GM18858 (cell line): ENCODE measurements at regions not wholly inside any gene's neighbourhood (a gene's known extent, or its start where the extent isn't known, plus 50 kb on each side); places are given as distances from the start of the nearest gene placed in this dataset.
"Not testable (repeated sequence)": the region's sequence is repeated elsewhere in the genome, so short reads cannot be mapped to it uniquely, and the experiment has no call there.

Experiments
- ATAC-seq: cut with Tn5 transposase; IDR thresholded peaks from one replicate; pipeline ENCODE4 v1.9.1; 2021; ENCODE audit not compliant: unreplicated experiment

DNA sequence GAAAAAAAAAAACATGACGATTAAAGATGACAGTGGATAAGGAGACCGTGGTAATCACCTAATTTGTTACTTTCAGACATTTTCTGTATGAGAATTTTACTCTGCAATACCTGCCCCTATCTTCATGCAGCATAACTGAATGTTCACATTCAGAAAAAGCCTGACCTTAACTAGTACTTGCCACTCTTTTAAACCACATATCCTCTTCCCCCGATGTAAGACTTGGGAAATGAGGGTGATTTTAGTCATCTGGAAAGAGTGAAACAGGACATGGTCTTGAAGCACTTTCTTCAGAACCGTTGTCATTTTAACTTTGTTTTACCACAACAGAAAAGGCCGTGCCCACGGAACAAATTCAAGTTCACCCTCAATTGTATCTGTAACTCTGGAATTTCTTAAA, 318.5 kb downstream of the BCL2L11 start:
- not testable (repeated sequence) for ATAC-seq

DNA sequence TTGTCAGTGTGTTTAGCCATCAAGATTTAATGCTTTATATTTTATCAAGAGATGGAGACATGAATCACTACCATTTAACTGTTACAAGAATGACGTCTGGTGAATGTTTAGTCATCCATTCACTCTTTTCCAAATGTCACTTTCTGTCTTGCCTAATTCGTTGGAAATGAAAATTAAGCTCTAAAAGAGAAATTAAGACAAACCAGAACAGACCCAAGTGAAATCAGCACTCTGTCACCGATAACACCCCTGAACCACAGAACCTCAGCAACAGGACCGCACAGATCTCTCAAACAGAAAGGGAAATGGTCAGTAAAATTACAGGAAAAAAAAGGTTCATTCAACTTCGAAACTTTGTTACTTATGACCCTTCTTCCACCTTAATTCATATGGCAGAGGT, 320.9 kb downstream of the BCL2L11 start:
- not testable (repeated sequence) for ATAC-seq

DNA sequence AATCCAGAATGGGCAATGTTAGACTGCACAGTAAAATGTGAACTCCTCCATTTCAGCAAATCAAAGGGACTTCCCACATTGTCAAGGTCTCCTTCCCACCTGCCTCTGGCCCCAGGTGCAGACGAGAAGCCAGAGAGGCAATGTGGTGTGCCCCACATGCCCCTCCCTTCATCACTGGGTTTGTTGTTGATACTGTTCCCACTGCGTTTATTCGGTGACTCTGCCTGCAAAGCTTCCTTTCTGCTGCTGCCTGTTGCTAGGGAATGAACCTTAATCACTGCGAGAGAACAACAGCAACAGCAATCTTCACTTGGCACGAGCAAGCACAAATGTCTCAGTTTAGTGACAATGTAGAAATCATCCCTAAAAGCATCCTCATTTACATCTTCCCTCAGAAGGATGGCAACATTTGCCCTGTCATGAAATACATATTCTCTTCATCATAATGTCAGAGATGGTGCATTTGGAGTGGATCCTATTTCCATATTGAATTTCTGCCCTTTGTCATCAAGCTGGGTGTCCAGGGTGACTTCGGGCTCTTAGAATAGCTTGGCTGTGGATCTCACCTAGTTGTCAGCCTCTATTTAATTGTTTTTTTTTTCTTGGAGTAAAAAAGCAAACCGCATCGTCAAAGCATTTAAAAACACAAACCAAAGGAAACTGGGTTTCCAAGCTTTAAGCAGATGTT, 322.2 kb downstream of the BCL2L11 start:
- ATAC-seq = not testable (repeated sequence)

- not testable (repeated sequence) for ATAC-seq
Observed at GRCh38 chr2:111444516-111444915, 323.8 kb downstream of the BCL2L11 start.

DNA sequence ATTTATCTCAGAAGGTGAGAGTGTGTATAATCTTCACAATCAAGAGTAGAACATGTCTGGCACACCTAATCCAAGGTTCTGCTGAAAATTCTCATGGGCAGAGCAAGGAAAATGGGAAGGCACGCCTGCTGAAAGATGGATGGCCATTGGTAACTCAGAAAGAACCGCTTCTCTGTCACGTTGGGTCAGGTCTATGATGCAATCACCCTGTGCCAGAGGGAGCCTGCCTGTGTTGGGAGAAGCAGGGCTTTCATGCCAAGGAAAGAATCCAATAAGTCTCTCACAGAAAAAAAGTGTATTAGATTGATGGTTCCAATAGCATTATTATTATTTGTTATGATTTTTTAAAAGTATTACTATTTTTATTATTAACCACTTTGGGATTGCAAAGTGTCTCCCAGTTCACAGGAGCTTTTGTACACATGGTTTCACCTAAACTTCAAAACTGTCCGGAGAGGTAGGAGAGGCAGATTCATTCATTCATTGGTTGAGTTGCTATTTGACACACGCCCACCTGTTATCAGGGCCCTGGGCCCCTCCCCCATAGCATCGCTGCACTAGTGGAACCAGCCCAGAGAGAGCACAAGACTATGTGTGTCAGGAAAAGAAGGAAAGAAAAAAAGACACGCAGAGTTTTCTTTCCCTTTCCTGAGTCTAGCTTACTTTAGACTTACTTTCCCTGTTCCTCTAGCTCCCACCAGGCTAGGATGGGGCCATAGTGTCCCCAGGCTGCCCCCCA, 324.6 kb downstream of the BCL2L11 start:
- not testable (repeated sequence) for ATAC-seq

DNA sequence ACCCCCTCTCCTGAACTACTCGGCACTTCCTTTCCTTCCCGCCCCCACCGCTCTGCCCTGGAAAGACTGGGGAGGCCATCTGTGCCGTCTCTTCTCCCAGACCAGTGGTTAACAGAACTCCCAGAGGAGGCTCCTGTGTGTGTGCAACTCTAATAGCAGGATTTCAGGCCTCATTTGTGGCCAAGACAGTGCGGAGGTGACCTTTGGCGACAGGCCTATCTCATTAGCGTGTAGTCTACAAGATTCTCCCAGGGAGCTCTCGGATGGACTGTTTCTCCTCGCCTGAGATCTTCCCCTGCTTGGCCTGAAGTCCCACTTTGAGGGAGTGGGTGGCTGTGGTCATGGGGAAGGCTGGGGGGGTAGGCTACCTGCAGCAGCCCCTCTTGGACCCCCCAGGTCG, 325.2 kb downstream of the BCL2L11 start:
- not testable (repeated sequence) for ATAC-seq

DNA sequence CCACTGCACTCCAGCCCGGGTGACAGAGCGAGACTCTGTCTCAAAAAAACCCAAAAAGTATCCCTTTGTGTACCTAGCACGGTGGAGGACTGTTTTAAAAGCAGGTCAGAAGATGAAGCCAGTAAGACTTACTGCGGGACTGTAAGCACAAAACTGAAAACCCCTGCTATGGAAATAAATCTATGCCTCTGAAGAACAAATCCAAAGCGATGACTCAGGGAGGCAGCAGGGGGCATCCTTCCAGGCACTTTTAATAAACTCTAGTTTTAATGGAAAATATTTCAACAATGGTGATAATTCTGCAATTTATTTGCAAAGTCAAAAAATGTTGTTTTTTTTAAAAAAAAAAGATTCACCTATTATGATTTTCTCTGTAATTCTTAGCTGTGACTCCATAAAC, 326.8 kb downstream of the BCL2L11 start:
- ATAC-seq = not testable (repeated sequence)

DNA sequence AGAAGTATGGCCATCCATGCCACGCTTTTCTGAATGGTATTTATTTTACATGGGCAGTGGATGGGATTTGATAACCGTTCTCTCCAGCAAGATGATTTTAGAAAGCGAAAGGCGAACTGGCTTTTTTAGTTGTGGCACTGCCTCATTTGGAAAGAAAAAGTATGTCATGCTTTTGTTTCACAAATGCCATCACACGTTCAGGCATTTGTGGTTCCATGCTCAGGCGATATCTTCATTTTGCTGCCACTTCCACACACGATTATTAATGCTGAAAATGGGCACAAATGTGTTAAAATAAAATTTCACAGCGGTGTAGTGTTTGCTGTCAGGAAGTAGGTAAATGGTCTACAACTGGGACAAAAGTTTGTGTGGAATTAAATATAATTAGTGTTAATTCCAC, 328.1 kb downstream of the BCL2L11 start:
- ATAC-seq = not testable (repeated sequence)

- not testable (repeated sequence) for ATAC-seq
Observed at GRCh38 chr2:111450526-111450925, 329.8 kb downstream of the BCL2L11 start.

DNA sequence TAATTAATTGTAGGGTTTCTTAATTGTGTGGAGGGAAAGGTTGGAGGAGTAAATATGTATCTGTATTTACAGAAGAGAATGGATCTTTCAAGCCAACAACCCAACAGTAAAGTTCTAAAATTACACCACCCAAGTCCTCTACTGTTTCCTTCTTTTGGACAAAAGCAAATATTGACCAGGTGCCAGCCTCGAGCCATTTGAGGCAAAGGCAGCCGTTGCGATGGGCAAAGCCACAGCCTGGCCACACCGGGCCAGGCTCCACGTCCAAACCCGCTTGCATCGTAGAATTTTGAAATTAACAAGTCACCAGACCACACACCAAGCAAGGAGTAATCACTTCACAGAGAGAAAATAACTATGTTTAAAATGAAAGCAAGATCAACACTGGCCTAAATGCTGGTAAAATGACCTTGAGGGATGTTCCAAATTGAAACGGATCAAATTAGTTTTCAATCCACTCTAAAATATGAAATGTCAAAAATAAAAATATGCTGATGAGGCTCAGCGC, 331.0 kb downstream of the BCL2L11 start:
- not testable (repeated sequence) for ATAC-seq

GRCh38 chr2:111452208-111452607, 331.5 kb downstream of the BCL2L11 start:
- ATAC-seq = peak; percentile 61

DNA sequence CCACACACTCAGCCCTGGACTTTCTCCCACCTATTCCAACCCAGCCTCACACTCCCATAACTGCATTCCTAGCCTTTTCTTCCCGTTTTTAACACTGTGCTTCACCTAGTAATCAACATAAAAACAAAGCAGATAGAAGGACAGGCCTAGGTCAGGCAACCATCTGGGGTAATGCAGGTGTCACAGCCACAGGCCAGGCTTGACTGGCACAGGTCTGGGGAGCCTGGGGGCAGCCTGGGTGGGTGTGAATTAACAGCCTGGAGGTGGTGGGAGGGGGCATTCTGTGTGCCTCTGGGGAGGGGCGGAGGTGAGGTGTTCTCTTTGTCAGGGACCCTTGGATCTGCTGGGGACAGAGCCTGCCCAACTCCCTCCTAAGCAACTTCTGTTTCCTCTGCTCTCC, 332.6 kb downstream of the BCL2L11 start:
- not testable (repeated sequence) for ATAC-seq

DNA sequence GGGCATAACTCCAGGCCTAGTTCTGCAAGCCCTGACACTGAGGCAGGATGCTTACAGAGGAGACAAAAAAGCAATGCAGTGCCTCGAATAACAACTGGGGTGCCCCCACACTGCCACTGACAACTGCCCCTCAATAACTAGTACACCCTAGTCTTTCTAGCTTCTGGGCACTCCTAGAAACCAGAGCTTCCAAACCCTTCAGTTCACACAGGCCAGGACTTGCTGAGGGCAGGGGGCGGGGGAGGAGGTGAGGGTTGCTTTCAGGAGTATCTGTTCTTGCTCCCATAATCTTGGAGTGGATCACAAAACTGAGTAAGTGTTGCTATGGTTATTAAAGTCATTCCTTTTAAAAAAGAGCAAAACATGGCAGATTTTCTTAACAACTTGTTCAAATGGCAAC, 333.1 kb downstream of the BCL2L11 start:
- not testable (repeated sequence) for ATAC-seq

DNA sequence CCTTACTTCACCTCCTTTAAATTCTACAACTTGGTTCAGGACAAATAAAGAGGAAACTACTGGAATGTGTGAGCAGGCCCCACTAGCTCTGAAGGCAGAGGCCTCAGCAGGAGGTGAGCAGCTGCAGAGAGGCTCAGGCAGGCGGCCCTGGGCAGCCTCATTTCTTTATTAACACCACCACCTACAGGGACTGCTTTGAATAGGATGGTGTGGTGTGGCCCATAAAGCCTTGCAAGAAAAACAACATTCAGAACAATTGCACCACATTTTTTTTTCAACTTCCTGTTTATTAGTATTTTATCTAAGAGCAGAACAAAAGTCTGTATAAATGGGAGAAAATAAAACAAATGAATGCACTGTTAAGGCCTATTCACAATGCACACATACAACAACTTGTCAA, 333.7 kb downstream of the BCL2L11 start:
- ATAC-seq = peak; percentile 73

- ATAC-seq = not testable (repeated sequence)
Observed at GRCh38 chr2:111455016-111456015, 334.6 kb downstream of the BCL2L11 start.

DNA sequence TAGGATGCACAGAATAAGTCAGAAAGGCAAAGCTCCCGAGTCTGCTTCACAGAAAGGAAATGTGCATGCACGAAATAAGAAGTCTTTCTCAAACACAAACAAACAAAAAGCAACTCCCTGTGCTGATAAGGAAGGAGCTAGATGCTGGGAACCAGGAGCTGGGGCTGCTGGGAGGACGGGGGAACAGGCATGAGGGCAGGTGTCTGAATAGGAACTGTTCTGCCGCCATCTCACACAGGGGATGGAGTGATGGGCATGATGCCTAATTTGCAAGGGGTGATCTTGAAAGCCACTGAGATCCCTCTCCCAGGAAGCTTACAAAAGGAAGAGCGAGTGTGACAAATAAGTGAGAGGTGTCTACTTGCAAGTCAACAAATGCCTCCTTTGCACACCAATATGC, 336.5 kb downstream of the BCL2L11 start:
- ATAC-seq = not testable (repeated sequence)

DNA sequence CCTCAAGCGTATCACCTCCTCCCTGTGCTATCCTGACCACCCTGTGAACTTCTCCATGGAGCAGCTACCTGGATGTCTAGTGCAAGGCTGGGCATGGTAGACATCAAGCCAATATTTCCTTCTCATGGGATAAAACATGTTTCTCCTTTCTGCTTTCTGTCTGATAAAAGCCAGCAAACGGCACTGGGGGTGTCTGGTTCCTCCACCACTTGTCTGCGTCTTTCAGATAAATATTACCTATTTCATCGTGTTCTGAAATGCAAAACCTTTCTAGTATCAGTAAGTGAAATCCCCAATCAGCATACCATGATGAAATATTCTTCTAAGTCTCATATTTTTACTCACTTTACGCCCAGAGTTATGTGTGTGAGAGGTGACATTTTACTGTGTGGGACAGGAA, 340.2 kb downstream of the BCL2L11 start:
- not testable (repeated sequence) for ATAC-seq

GRCh38 chr2:111461831-111462230, 341.1 kb downstream of the BCL2L11 start:
- ATAC-seq = not testable (repeated sequence)

GRCh38 chr2:111462572-111462971, 341.9 kb downstream of the BCL2L11 start:
- ATAC-seq = not testable (repeated sequence)

DNA sequence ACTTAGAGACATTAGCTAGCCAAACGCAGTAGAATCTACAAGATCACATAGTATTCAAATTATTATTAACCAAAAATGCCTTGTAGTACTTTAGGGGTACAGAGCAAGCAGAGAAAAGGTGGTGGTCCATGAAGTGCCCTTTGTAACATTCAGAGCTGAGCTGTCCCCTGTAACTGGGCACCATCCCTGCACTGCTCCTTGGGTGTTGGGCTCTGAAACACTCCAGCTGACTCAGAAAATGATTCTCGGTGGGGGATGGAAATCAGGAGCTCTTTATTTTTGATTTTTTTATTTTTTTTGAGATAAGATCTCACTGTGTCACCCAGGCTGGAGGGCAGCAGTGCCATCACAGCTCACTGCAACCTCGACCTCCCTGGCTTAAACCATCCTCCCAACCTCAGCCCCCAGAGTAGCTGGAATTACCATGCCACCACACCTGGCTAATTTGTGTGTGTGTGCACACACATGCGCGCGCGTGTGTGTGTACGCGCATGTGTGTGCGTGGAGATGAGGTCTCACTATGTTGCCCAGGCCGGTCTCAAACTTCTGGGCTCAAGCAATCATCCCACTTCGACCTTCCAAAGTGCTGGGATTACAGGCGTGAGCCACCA, 342.6 kb downstream of the BCL2L11 start:
- ATAC-seq = not testable (repeated sequence)
